ENCODE measurements at regions not wholly inside any gene's neighbourhood (a gene's known extent, or its start where the extent isn't known, plus 50 kb on each side); places are given as distances from the start of the nearest gene placed in this dataset.

DNA sequence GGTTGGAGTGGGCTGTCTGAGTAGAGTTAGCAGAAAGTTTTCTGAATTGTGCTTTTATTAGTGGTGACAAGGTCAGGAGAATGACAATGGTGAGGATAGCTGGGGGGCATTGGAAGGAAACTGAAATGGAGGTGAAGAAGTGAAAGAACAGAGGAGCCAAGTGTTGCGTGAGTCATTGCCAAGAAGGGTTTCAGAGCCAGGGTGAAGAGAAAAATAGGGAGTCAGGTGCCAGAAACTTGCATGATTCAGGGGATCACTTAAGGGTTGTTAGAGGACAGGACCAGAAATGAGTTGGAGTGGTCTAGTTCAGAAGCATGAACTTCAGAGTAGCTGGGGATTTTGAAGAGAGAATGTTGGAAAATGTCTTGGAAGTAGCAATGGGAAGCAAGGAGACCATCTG is 86.0 kb upstream of the GALNT15 start:
- no peak overlapping the region for H3K27ac ChIP-seq
- H3K36me3 ChIP-seq, result no peaks in the 10 kb centered on the region
- no peak overlapping the region for H3K4me3 ChIP-seq
- DNase-seq (ENCODE audit: low spot score) (no peak), ATAC-seq (ENCODE audit: insufficient number of reproducible peaks, low FRiP score, low read depth) (no peak)
- no peaks in the 10 kb centered on the region for H3K9me3 ChIP-seq
- H3K4me1 ChIP-seq (ENCODE audit: control insufficient read depth in 1 of 2, low read depth in 2 of 2), result peaks cover 17 to 41% of the 10 kb centered on the region in 2 donors
- TF ChIP-seq CTCF (IDR thresholded peaks at IDR 0.05), result no peak
- no peaks in the 10 kb centered on the region for H3K27me3 ChIP-seq (replicated peaks; ENCODE audit: insufficient read depth)

GRCh38 chr3:16089521-16089920 is 85.0 kb upstream of the GALNT15 start:
- peak overlapping the region in 1 of 2 donors; percentile 29 for H3K27ac ChIP-seq
- no peaks in the 10 kb centered on the region for H3K36me3 ChIP-seq
- H3K4me3 ChIP-seq, result no peak overlapping the region
- no peak for ATAC-seq (ENCODE audit: insufficient number of reproducible peaks, low FRiP score, low read depth)
- DNase-seq (ENCODE audit: low spot score), result no peak
- H3K4me1 ChIP-seq (ENCODE audit: control insufficient read depth in 1 of 2, low read depth in 2 of 2), result peaks cover 17 to 41% of the 10 kb centered on the region in 2 donors
- no peaks in the 10 kb centered on the region for H3K9me3 ChIP-seq
- TF ChIP-seq CTCF (IDR thresholded peaks at IDR 0.05), result no peak
- no peaks in the 10 kb centered on the region for H3K27me3 ChIP-seq (replicated peaks; ENCODE audit: insufficient read depth)

DNA sequence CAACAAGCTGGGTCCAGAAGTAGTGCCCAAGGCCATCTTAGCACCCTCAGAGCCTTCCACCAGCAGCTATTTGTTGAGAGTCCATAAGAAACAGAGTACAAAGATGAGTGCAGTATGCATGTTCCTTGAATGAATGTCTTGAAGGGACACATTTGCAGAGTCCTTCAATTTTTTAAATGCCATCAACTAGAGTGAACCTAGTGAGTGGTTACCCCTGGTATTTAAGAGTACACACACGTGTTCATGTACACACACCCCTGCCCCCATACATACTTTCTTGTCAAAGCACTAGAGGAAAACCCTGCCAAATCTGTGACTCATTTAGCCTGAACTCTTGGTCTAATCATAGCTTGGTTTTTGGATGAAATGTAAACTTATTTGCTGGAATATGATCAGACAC is 84.5 kb upstream of the GALNT15 start:
- Histone ChIP-seq H3K36me3 (no peaks in the 10 kb centered on the region), H3K27ac (peak overlapping the region in 1 of 2 donors; percentile 29), H3K4me1 (ENCODE audit: control insufficient read depth in 1 of 2, low read depth in 2 of 2) (peaks cover 17 to 39% of the 10 kb centered on the region in 2 donors), H3K4me3 (no peak overlapping the region), H3K9me3 (no peaks in the 10 kb centered on the region), H3K27me3 (replicated peaks; ENCODE audit: insufficient read depth) (no peaks in the 10 kb centered on the region)
- peak; percentile 19 for ATAC-seq (ENCODE audit: insufficient number of reproducible peaks, low FRiP score, low read depth)
- TF ChIP-seq CTCF (IDR thresholded peaks at IDR 0.05), result no peak
- DNase-seq (ENCODE audit: low spot score), result peak; percentile 40

- no peak for TF ChIP-seq CTCF (IDR thresholded peaks at IDR 0.05)
- ATAC-seq (ENCODE audit: insufficient number of reproducible peaks, low FRiP score, low read depth), result no peak
Measured at GRCh38 chr3:16090706-16091105, 83.8 kb upstream of the GALNT15 start.

DNA sequence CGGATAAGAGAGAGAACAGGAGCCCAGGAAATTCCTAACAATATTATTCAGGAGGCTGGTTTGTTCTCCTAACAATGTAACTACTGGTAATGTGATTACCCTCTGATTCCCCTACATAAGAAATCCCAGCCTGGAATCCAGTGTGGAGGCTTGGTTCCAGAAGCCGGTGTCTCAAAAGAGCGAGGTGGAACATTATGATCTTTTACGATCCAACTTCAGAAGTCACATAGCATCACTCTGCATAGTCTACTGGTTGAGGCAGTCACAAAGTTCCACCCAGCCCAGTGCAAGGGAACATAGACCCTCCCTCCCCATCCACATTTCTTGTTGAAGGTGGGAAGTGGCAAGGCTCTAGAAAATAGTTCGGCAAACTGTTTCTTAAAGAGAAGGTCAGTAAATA is 81.6 kb upstream of the GALNT15 start:
- Histone ChIP-seq H3K4me1 (ENCODE audit: control insufficient read depth in 1 of 2, low read depth in 2 of 2) (peaks cover 8 to 21% of the 10 kb centered on the region in 2 donors), H3K36me3 (no peaks in the 10 kb centered on the region), H3K27me3 (replicated peaks; ENCODE audit: insufficient read depth) (no peaks in the 10 kb centered on the region), H3K4me3 (no peak overlapping the region), H3K27ac (no peak overlapping the region), H3K9me3 (no peaks in the 10 kb centered on the region)
- no peak for ATAC-seq (ENCODE audit: insufficient number of reproducible peaks, low FRiP score, low read depth)
- TF ChIP-seq CTCF (IDR thresholded peaks at IDR 0.05), result no peak
- no peak for DNase-seq (ENCODE audit: low spot score)

More at GRCh38 chr3:16090706-16091105, 83.8 kb upstream of the GALNT15 start:
- H3K4me1 ChIP-seq (ENCODE audit: control insufficient read depth in 1 of 2, low read depth in 2 of 2), result peaks cover 12 to 32% of the 10 kb centered on the region in 2 donors
- no peak for DNase-seq (ENCODE audit: low spot score)
- H3K4me3 ChIP-seq, result no peak overlapping the region
- no peaks in the 10 kb centered on the region for H3K9me3 ChIP-seq
- H3K27me3 ChIP-seq (replicated peaks; ENCODE audit: insufficient read depth), result no peaks in the 10 kb centered on the region
- no peaks in the 10 kb centered on the region for H3K36me3 ChIP-seq
- H3K27ac ChIP-seq, result peak overlapping the region; percentile 6 to 16
